HEK293T (cell line): ENCODE measurements at regions not wholly inside any gene's neighbourhood (a gene's known extent, or its start where the extent isn't known, plus 50 kb on each side); places are given as distances from the start of the nearest gene placed in this dataset.

Experiments used
- CTCF ChIA-PET: fragments of 350-600 bp; formaldehyde crosslinking; extraction: SDS; loops from one replicate; lab custom pipeline; 2021; ENCODE audit warnings: antibody characterized with exemption, inconsistent platforms; lab: Yijun Ruan, JAX
- POLR2A ChIA-PET: fragments of 350-600 bp; formaldehyde crosslinking; extraction: SDS; loops from one replicate; lab custom pipeline; 2020; ENCODE audit warnings: antibody characterized with exemption, inconsistent platforms; lab: Yijun Ruan, JAX
- DNase-seq: peaks from one replicate; pipeline ENCODE4 v3.0.0; 2012; ENCODE audit warnings: mixed read lengths; ENCODE audit errors: extremely low spot score
- ARNT ChIP-seq: fragments of 450-650 bp; IDR thresholded peaks from 2 replicates; pipeline ENCODE4 v1.6.1; 2017; ENCODE audit warnings: mild to moderate bottlenecking
- BHLHE40 ChIP-seq: fragments of 450-650 bp; IDR thresholded peaks from 2 replicates; pipeline ENCODE4 v1.6.1; 2016; ENCODE audit warnings: mild to moderate bottlenecking, moderate library complexity, borderline replicate concordance
- CTBP1 ChIP-seq: fragments of 450-650 bp; IDR thresholded peaks from 2 replicates; pipeline ENCODE4 v1.6.1; 2016; ENCODE audit warnings: borderline replicate concordance
- ELF4 ChIP-seq: fragments of 450-650 bp; IDR thresholded peaks from 2 replicates; pipeline ENCODE4 v1.6.1; 2017; ENCODE audit warnings: antibody characterized with exemption
- FOXA1 ChIP-seq: fragments of 450-650 bp; IDR thresholded peaks from 2 replicates; pipeline ENCODE4 v1.6.1; 2016; ENCODE audit warnings: mild to moderate bottlenecking
- FOXK2 ChIP-seq: fragments of 450-650 bp; IDR thresholded peaks from 2 replicates; pipeline ENCODE4 v1.6.1; 2016; ENCODE audit warnings: mild to moderate bottlenecking
- FOXM1 ChIP-seq: fragments of 450-650 bp; IDR thresholded peaks from 2 replicates; pipeline ENCODE4 v1.6.1; 2017; ENCODE audit warnings: mild to moderate bottlenecking, borderline replicate concordance
- HDGF ChIP-seq: fragments of 450-650 bp; IDR thresholded peaks from 2 replicates; pipeline ENCODE4 v1.6.1; 2017; ENCODE audit warnings: antibody characterized with exemption, borderline replicate concordance
- L3MBTL2 ChIP-seq: fragments of 450-650 bp; conservative IDR thresholded peaks from 2 replicates; pipeline ENCODE4 v1.6.1; 2016; ENCODE audit warnings: mild to moderate bottlenecking
- LEF1 ChIP-seq: fragments of 450-650 bp; IDR thresholded peaks from 2 replicates; pipeline ENCODE4 v1.6.1; 2017; ENCODE audit warnings: mild to moderate bottlenecking, borderline replicate concordance
- NFRKB ChIP-seq: fragments of 450-650 bp; IDR thresholded peaks from 2 replicates; pipeline ENCODE4 v1.6.1; 2016; ENCODE audit warnings: mild to moderate bottlenecking, moderate library complexity
- SP1 ChIP-seq: fragments of 450-650 bp; IDR thresholded peaks from 2 replicates; pipeline ENCODE4 v1.6.1; 2017
- SUZ12 ChIP-seq: fragments of 450-650 bp; IDR thresholded peaks from 2 replicates; pipeline ENCODE4 v1.6.1; 2016; ENCODE audit warnings: mild to moderate bottlenecking
- TARDBP ChIP-seq: fragments of 450-650 bp; IDR thresholded peaks from 2 replicates; pipeline ENCODE4 v1.6.1; 2016
- ZNF384 ChIP-seq: fragments of 450-650 bp; IDR thresholded peaks from 2 replicates; pipeline ENCODE4 v1.6.1; 2016
- TF ChIP-seq, protein P1 (sequence below): fragments of 450-650 bp; IDR thresholded peaks from 2 replicates; pipeline ENCODE4 v1.6.1; 2016

- no peak for TF ChIP-seq FOXM1
- no peak for TF ChIP-seq SUZ12
- no peak for TF ChIP-seq TARDBP
- no peak for TF ChIP-seq CTBP1
- no peak for TF ChIP-seq FOXK2
- no peak for TF ChIP-seq BHLHE40
- TF ChIP-seq SP1: no peak
- no peak for TF ChIP-seq NFRKB
- TF ChIP-seq ARNT: no peak
- no peak for TF ChIP-seq ELF4
- no peak for TF ChIP-seq FOXA1
- TF ChIP-seq ZNF384: no peak
- no peak for TF ChIP-seq L3MBTL2
- TF ChIP-seq, protein P1, sequence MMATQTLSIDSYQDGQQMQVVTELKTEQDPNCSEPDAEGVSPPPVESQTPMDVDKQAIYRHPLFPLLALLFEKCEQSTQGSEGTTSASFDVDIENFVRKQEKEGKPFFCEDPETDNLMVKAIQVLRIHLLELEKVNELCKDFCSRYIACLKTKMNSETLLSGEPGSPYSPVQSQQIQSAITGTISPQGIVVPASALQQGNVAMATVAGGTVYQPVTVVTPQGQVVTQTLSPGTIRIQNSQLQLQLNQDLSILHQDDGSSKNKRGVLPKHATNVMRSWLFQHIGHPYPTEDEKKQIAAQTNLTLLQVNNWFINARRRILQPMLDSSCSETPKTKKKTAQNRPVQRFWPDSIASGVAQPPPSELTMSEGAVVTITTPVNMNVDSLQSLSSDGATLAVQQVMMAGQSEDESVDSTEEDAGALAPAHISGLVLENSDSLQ: no peak
- no peak for TF ChIP-seq LEF1
- no peak for TF ChIP-seq HDGF
- CTCF ChIA-PET: no interaction called here
- POLR2A ChIA-PET: no interaction called here
- no peak for DNase-seq
Observed at GRCh38 chr1:18540136-18540765, 59.5 kb downstream of the KLHDC7A start.

DNA sequence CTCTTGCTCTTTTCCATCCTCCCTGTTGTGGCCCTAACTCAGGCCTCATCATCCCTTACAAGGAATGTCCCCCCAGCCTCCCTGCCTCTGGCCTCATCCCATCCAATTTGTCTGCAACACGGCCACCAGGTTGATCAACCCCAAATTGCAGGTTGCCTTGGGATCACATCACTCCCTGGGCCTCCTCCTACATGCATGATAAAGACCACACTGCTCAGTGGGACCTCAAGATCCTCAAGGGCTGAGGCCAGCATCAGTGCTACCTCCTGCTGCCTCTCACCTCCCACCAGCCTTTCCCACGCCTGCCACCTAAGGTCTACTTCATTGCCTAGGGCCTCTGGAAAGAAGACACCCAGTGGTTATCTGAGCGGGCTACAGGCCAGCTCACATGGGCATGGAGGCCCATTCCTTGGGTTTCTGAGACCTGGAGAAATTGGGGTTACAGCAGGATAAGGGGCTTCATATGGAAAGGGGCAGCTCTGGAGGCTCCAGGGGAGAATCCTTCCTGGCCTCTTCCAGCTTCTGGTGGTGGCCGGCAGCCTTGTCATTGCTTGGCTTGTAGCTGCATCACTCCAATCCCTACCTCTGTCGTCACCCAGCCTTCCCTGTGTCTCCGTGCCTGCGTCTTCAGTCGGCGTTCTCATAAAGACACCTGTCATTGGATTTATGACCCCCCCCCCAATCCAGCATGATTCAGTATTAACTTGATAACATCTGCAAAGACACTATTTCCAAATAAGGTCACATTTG lies 60.5 kb downstream of the KLHDC7A start:
- TF ChIP-seq, protein P1: no peak
- no peak for TF ChIP-seq ELF4
- no peak for TF ChIP-seq FOXK2
- TF ChIP-seq ZNF384: no peak
- TF ChIP-seq SP1: no peak
- no peak for TF ChIP-seq NFRKB
- no peak for TF ChIP-seq BHLHE40
- no peak for TF ChIP-seq FOXA1
- no peak for TF ChIP-seq L3MBTL2
- TF ChIP-seq SUZ12: no peak
- TF ChIP-seq LEF1: no peak
- TF ChIP-seq FOXM1: no peak
- no peak for TF ChIP-seq ARNT
- no peak for TF ChIP-seq HDGF
- no peak for TF ChIP-seq TARDBP
- POLR2A ChIA-PET: no interaction called here
- DNase-seq: no peak
- CTCF ChIA-PET: no interaction called here

- TF ChIP-seq FOXA1 (no peak), CTBP1 (no peak), LEF1 (no peak), L3MBTL2 (no peak), BHLHE40 (no peak), FOXM1 (no peak), ZNF384 (no peak), FOXK2 (no peak), HDGF (no peak), SP1 (no peak)
- TF ChIP-seq, protein P1: no peak
- ChIA-PET POLR2A (no interaction called here), CTCF (no interaction called here)
- no peak for DNase-seq
Observed at GRCh38 chr1:18542351-18542750, 61.6 kb downstream of the KLHDC7A start.

DNA sequence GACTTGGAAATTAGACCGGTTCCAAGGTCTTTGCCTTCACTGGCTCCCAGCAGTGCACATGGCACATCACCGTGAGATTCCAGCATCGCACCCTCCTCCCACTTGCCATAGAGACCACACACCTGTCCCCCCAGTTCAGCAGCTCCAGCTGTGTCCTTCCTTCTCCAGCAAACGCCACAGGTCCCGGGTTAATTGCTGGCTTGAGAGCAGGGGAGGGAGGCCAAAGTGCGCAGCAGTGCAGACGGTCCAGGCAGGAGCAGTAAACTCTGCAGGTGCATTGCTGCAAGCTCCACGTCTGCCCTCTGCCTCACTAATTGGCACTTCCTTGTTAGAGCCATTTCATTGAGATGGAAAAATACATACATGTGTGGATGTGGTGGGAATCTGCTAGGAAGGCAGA lies 65.3 kb downstream of the KLHDC7A start:
- POLR2A ChIA-PET: no interaction called here
- DNase-seq: no peak
- TF ChIP-seq L3MBTL2 (no peak), TARDBP (no peak), HDGF (no peak), FOXM1 (no peak), LEF1 (no peak), FOXK2 (no peak)
- TF ChIP-seq, protein P1: no peak
- CTCF ChIA-PET: no interaction called here

DNA sequence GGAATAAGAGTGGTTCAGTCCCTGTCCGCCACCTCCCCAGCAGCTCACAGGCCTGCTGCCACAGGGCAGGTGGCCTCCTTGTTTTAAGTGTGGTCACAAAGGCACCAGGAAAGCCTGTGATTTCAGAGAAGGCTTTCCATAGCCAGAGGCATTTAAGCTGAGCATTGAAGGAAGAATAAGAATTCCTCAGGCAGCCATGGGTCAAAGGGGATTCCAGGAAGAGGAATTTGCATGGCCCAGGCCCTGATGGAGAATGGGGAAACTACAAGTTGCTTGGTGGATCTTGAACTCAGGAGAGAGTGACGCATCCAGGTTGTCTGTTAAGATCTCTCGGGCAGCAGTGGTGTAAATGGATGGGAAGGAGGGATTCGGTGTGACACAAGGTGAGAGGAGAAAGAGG lies 66.7 kb downstream of the KLHDC7A start:
- CTCF ChIA-PET: no interaction called here
- no peak for DNase-seq
- POLR2A ChIA-PET: no interaction called here
- TF ChIP-seq TARDBP (no peak), SP1 (no peak), LEF1 (no peak), HDGF (no peak), SUZ12 (no peak), FOXM1 (no peak), ARNT (no peak), NFRKB (no peak), CTBP1 (no peak), ELF4 (no peak), FOXK2 (no peak), L3MBTL2 (no peak), FOXA1 (no peak), BHLHE40 (no peak), ZNF384 (no peak)
- TF ChIP-seq, protein P1: no peak
